HG02759 (cell line): ENCODE measurements at regions not wholly inside any gene's neighbourhood (a gene's known extent, or its start where the extent isn't known, plus 50 kb on each side); places are given as distances from the start of the nearest gene placed in this dataset.

ENCODE experiments used
- ATAC-seq: cut with Tn5 transposase; IDR thresholded peaks from one replicate; pipeline ENCODE4 v1.9.1; 2021; ENCODE audit warnings: mild to moderate bottlenecking, moderate library complexity; ENCODE audit not compliant: unreplicated experiment

DNA sequence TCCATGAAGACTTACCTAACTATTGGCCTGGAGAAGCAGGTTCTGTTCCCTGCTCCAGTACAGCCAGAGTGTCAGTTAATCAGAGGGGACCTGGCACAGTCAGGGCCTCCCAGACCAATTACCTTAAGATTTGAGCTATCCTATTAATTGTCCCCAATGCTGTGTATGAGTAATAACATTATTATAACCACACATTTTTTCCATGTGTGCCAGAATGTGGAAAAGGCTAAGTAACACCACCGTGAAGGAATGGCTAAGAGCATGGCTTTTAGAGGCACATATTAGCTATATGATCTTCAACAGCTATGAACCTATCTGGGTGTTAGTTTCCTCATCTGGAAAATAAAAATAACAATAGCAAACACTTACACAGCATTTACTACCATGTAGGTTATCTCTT lies 111.1 kb upstream of the RAP1B start:
- no peak for ATAC-seq

DNA sequence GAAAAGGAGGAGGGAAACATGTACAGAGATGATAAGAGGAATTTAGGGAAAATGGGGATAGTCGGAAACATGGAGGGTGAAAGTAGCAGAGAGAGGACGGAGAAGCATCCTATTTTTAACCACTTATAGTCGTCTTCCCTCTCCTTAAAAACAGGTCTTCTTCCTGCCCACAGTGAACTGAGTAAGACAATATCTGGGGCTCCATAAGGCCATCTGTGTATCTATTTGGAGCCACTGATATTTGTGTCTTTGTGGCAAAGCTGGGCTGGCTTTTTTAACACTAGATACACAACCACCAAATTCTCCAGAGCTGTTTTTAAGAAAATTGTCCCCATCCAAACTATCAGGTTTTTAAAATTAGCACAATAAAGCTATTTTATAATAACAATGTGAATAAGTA lies 109.5 kb upstream of the RAP1B start:
- ATAC-seq: no peak

DNA sequence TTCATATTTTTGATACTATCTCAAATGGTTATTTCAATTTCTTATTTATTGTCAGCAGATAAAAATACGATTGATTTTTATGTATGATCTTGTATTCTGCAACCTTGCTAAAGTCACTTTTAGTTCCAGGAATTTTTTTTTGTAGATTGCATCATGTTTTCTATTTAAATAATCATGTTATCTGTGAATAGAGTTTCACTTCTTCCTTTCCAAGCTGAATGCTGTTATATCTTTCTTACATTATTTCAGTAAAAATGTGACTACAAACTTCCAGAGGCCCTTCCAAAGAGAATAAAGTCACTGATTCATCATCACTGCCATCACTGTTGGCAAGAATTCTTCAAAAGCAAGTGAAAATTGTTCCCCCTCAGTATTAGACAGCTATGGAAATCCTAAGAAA lies 104.7 kb upstream of the RAP1B start:
- ATAC-seq: no peak

DNA sequence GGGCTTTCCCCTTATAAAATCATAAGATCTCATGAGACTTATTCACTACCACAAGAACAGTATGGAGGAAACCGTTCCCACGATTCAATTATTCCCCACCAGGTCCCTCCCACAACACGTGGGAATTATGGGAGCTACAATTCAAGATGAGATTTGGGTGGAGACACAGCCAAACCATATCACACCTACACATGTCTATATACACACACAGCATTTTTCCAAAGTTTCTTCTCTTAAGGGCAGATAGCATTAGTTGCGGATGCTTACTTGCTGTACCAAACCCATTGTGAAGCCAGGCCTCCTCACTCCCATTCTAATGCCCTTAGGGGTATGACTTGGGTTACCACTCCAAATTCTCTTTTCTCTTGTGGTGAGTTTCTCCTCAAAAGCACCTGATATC lies 104.1 kb upstream of the RAP1B start:
- no peak for ATAC-seq

DNA sequence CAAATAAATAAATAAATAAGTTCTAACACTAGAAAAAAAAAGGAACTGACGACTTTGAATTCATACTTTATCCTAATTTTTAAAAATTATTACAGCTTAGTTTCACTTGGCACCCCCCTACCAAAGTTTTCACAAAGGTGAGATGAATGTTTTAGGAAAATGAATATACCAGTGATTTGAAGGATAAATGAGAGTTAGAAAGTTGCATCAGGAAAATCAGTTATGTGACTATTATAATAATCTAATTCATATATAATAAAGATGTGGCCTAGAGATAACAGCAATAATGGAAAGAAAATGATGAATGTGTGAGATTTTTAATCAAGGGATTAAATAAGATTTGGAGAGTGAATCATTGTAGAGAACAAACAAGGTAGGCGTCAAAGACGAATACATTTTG lies 103.0 kb upstream of the RAP1B start:
- no peak for ATAC-seq

DNA sequence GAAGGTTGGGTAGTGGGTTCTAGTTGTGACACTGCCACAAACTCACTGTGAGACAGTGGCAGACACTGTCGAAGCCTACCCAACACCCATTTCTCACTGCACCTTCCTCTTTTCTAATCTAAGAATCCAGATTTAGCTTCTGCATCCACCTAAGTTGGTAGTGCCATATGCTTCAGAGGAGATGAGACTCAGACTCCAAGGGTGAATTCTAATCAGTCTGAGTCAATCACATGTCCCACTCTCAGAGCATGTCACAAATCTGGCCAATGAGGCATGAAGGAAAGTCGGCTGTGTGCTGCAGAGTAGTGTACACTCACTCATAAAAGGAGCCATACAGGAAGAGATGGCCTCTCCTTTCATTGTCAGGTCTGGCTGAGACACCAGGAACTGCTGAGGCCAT lies 102.1 kb upstream of the RAP1B start:
- ATAC-seq: no peak

DNA sequence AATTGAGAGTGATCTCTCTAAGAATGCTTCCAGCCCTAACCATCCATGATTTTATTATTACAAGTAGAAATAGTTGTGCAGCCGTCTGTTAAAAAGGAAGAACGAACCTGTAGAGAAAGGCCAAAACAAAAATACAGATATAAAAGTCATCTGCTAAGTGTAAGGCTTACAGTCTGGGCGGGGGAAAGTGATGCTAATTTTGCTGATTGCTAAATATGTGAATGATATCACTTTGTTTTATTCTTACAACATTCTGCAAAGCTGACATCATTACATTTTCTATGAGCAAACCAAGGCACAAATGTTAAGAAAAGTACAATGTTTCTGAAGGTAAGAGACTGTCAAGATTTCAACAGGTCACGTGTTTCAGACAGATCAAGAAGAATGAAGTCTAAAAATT lies 101.5 kb upstream of the RAP1B start:
- ATAC-seq: no peak

DNA sequence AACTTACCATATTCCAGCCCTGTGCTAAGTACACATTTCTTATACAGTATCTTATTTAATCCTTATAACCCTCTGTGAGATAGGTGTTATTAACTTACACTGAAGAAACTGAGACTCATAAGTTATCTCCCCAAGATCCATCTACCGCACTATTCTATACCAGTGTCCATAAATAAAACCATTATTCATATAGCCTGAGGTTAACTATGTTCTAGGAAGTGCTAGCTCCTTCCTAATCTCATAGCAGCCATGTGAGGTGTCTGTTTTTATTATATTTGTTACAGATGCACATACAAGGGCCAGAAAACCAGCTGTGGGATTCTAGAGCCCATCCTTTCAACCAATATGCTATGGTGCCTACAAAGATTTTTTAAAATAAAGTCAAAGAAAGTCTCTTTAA lies 100.3 kb upstream of the RAP1B start:
- ATAC-seq: no peak

DNA sequence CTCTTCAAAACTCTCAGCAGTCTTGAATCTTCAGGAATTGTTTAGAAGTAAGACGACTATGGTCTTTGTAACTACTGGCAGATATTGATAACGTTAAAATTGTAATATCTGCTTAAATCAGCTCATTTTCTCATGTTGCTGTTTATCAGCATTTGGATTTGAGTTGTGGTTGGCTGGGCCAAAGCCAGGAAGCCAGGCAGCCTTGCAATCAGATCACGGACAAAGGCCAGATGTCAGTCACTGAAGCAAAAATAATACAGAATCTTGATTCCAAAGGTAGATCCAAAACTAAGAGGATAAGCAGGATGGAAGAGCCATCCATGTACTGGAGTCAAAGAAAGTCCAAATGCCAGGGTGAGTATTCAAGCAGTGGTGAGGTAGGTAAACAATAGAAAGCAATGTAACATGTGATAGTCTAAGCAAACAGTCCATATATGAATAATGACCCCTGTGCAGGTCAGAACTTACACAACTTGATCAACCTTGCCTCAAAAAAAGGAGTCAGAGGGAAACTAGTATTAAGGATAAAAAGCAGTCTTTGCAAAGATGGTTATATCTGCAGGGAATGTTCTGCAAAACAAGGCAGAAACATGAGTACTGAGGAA lies 95.8 kb upstream of the RAP1B start:
- no peak for ATAC-seq

DNA sequence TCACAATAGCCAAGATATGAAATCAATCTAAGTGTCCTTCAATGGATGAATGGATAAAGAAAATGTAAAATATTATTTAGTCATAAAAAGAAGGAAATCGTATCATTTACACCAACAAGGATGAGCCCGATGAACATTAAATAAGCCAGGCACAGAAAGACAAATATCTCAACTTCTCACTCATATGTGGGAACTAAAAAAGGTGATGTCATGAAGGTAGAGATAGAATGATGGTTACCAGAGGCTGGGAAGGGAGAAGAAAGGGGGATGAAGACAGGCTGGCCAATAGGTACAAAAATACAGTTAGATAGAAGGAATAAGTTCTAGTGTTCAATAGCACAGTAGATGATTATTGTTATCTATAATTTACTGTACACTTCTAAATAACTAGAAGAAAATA lies 94.9 kb upstream of the RAP1B start:
- no peak for ATAC-seq

DNA sequence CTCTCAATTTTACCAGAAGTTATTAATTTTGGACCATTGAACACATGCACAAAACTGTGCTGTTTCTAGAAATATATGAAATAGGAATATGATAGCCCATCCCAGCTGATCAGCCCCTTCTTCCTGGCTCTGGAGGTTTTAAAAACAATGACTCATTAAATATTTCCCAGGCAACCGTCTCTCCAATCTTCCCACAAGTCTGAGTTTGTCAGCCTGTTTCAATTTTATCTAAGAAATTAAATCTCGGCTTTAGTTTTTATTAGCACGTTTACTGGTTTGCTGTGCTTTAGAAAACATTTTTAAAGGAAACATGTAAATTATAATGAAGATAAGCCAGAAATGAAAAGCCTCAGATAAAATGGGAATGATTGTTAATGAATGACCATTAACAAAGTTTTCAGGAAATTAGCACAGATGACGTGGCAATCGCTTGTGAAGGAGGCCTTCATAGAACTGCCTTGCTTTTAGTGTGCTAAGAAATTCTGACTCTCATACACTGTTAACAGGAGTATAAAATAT lies 89.3 kb upstream of the RAP1B start:
- no peak for ATAC-seq

DNA sequence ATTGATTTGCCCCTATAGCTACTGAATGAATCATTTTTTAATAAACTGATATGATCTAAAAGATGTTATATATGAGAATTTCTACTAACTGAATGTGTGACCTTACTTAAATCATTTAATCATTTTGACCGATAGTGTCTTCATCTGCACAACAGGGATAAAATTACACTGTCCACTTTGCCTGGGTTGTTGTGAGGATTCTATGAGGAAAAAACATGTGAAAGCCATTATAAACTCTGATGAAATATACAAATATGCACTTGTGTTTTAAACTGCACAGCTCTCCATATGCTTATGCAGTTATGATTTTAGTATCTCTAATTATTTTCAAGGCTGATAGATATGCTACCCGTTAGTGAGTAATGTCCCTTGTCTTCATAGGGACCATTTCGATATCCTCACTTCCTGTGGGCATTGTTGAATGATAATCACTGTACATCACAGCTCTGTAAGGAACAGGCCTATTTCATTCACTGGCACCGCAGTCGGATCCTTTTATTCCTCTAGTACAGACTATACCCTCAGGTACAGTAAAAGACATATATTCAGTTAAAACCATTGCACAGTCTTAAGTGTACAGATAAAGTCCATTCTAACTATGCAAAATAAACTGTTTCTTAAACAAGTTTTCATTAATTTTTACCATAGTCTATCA lies 88.7 kb upstream of the RAP1B start:
- ATAC-seq: no peak

DNA sequence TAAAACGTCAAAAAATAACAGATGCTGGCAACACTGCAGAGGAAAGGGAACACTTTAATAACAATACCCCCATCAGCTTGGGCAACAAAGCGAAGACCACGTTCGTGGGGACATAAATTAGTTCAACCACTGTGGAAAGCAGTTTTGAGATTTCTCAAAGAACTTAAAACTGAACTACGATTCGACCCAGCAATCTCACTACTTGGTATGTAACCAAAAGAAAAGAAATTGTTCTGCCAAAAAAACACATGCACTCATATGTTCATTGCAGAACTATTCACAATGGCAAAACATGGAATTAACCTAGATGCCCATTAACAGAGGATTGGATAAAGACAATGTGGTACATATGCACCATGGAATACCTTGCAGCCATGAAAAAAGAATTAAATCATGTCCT lies 81.2 kb upstream of the RAP1B start:
- no peak for ATAC-seq

DNA sequence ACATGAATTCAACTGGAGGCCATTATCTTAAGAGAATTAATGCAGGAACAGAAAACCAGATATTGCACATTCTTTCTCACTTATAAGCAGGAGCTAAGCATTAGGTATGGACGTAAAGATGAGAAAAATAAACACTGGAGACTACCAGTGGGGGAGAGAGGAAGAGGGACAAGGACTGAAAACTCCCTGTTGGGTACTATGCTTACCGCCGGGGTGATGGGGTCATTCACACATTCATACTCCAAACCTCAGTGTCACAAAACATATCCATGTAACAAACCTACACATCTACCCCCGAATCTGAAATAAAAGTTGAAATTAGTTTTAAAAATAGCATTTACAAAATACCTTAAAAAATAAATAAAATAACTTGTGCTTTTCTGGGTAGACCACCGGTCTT lies 80.8 kb upstream of the RAP1B start:
- ATAC-seq: no peak

DNA sequence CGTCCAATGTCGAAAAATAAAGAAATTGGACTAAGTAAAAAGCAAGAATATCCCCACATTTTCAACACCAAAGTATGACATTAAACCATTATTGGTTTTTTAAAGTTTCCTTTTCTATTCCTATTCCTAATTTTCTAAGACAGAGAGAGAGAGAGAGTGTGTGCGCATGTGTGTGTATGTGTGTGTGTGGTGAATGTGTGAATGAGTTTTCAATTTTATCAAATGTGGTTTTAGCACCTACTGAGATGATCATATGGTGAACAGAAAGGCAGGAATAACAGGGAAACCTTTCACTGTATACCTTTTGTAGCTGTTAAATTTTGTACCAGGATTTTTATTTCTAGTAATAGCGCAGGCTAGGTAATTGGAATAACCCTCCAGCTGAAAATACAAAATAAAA lies 80.4 kb upstream of the RAP1B start:
- ATAC-seq: no peak

DNA sequence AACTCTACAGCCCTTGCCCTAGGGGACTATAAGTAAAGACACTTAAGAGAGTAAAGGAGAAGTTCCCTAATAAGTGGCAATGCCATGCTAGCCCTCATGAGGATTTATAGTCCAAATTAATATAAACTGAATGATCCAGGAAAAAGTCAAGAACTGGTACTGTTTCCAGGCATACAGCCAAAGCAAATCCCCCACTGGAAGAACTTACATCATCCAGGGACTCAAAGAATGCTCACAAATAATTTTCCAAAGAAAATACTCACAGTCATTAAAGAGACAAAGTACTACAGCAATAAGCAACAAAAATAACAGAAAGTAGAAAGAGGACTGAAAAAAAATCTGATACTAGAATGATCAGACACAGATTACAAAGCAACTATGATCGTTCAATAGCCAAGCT lies 79.7 kb upstream of the RAP1B start:
- no peak for ATAC-seq

DNA sequence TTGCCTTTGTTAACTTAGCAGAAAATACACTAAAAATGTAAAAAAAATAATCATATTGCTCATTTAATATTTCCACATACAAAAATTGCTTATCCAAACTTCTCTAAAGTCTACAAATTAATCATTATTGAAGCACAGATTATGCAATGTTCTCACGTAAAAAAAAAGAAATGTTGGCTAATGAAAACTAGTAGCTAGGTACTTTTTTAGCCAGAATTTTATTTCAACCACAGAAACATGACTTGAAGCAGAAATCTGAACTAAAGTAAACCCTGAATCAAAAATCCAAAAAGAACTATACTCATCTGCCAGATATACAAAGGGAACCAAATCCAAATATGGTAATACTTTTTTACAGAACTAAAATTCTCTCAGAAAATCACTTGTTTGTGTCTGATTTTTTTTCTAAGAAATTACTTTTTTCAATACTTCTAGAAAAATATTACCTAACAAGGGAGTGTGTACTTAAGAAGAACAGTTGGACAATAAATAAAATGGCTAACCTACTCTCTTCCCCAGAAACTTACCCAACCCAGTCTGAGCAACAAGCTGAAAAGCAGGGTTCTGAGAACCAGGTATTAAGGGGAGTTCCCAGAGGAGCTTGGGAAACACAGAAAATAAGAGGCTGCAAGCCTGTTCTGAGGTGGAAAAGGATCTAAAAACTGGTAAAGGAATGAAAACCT lies 78.4 kb upstream of the RAP1B start:
- ATAC-seq: no peak

DNA sequence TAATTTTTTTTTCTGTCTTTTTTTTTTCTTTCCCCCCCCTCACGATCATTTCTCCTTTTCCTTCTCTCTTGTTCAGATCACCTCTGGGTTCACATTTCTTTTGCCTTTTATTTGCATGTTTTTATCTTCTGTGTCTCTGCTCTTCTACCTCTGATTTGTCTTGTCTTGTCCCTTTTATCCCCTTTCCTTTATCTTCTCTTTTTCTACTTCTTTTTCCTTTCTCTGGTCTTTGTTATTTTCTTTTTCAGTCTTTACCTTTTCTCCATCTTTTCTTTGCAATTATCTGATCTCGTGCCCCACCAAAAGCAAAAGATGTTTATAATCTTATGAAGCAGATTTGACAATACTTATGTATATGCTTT lies 77.8 kb upstream of the RAP1B start:
- ATAC-seq: no peak

DNA sequence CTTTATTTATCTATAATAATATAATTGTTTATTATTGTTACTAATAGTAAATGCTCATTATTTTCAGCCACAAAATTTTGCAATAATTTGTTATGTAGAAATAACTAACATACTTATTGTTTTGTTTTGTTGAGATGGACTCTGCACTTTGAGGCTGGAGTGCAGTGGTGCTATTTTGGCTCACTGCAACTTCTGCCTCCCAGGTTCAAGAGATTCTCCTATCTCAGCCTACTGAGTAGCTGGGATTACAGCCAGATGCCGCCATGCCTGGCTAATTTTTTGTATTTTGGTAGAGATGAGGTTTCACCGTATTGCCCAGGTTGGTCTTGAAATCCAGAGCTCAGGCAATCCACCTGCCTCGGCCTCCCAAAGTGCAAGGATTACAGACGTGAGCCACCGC lies 76.6 kb upstream of the RAP1B start:
- no peak for ATAC-seq

DNA sequence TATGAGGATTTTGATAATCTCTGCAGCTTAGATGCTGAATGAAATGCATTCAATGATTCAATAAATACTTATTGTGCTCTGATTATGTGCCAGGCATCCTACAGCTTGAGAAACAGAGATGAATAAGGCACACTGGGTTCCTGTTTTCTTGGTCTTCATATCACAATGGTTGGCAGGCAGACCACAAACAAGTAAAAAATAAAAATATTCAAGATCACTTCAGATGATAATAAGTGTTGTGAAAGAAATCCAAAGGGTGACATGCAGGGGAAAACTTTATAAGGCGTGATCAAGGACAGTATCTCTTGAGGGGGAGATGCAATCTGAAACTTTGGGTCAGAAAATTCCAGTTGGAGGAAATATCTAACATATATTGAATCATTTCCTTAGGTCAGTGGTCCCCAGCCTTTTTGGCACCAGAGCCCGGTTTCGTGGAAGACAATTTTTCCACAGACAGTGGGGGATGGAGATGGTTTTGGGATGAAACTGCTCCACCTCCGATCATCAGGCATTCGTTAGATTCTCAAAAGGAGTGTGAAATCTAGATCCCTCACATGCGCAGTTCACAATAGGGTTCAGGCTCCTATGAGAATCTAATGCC lies 73.7 kb upstream of the RAP1B start:
- no peak for ATAC-seq

DNA sequence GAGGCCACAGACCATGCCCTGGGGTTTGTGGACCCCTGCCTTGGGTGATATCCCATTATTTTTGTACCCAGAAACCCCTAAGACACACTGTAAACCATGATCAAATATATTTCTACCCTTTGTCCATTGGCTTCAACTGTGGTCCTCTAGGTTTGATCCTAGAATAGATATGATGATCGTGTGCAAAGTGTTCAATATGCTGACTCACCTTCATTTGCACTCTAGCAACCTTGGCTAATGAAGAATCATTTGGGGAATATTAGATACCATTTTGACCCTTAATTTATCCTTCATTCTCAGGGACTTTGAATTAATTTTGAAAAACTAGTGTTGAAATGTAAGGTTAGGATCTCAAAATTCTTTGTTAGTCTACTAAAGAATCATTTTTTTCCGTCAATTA lies 73.1 kb upstream of the RAP1B start:
- no peak for ATAC-seq
